ENCODE measurements at regions not wholly inside any gene's neighbourhood (a gene's known extent, or its start where the extent isn't known, plus 50 kb on each side); places are given as distances from the start of the nearest gene placed in this dataset.
"Not testable (repeated sequence)": the region's sequence is repeated elsewhere in the genome, so short reads cannot be mapped to it uniquely, and the experiment has no call there.

DNA sequence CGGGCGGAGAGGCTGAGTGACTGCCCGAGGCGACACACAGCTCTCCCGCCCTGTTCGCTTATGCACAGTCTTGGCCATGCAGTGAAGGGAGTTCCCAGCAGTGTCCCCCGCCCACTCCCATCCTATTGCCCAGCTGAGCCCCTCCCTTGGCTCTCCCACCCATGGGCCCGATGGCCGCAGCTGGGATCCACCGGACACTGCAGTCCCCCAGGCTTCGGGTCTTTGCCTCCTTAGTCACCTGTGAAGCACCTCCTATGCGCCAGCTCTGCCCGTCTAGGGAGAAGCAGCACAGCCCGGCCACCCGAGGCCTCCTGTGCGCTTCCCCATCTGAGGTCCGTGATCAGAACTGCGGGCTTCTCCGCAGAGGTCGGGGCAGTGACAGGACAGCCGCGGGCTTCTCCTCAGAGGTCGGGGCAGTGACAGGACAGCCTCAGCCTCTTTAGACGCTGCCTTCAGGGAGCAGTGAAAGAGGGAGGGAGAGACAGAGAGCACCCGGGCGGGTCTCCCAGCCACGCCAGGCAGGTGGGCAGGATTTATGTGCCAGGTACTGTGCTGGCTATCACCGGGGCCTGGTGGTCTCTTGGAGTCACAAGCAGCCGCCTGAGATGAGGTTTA, 143.1 kb downstream of the LAT start:
- TF ChIP-seq, protein P1, sequence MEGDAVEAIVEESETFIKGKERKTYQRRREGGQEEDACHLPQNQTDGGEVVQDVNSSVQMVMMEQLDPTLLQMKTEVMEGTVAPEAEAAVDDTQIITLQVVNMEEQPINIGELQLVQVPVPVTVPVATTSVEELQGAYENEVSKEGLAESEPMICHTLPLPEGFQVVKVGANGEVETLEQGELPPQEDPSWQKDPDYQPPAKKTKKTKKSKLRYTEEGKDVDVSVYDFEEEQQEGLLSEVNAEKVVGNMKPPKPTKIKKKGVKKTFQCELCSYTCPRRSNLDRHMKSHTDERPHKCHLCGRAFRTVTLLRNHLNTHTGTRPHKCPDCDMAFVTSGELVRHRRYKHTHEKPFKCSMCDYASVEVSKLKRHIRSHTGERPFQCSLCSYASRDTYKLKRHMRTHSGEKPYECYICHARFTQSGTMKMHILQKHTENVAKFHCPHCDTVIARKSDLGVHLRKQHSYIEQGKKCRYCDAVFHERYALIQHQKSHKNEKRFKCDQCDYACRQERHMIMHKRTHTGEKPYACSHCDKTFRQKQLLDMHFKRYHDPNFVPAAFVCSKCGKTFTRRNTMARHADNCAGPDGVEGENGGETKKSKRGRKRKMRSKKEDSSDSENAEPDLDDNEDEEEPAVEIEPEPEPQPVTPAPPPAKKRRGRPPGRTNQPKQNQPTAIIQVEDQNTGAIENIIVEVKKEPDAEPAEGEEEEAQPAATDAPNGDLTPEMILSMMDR (IDR thresholded peaks at IDR 0.05) = not testable (repeated sequence)
- not testable (repeated sequence) for TF ChIP-seq POLR2A (IDR thresholded peaks at IDR 0.05)

Measured in testis (tissue), 2 donors.